CD1c-positive myeloid dendritic cell (primary cell): ENCODE measurements at regions not wholly inside any gene's neighbourhood (a gene's known extent, or its start where the extent isn't known, plus 50 kb on each side); places are given as distances from the start of the nearest gene placed in this dataset.
"Not testable (repeated sequence)": the region's sequence is repeated elsewhere in the genome, so short reads cannot be mapped to it uniquely, and the experiment has no call there.

Experiments
- DNase-seq: peaks from one replicate; pipeline ENCODE4 v3.0.0-alpha.2; 2016; ENCODE audit errors: extremely low spot score

- no peak for DNase-seq
Observed at GRCh38 chr1:220942278-220942677, 63.0 kb downstream of the HLX start.

GRCh38 chr1:220942914-220943313, 63.7 kb downstream of the HLX start:
- not testable (repeated sequence) for DNase-seq

- no peak for DNase-seq
Observed at GRCh38 chr1:220943319-220943996, 64.2 kb downstream of the HLX start.

- DNase-seq: peak; percentile 30
Observed at GRCh38 chr1:220950576-220950975, 71.3 kb downstream of the HLX start.

- no peak for DNase-seq
Observed at GRCh38 chr1:220952961-220953643, 73.9 kb downstream of the HLX start.

GRCh38 chr1:220954321-220955075, 75.3 kb downstream of the HLX start:
- no peak for DNase-seq

- DNase-seq: no peak
Observed at GRCh38 chr1:220955116-220955515, 75.9 kb downstream of the HLX start.

GRCh38 chr1:220956501-220957232, 77.4 kb downstream of the HLX start:
- DNase-seq: no peak

GRCh38 chr1:220957233-220957605, 78.0 kb downstream of the HLX start:
- DNase-seq: peak; percentile 92

GRCh38 chr1:220958234-220958633, 79.0 kb downstream of the HLX start:
- no peak for DNase-seq

GRCh38 chr1:220962031-220962751, 82.9 kb downstream of the HLX start:
- peak; percentile 84 for DNase-seq

- no peak for DNase-seq
Observed at GRCh38 chr1:220966041-220966440, 86.8 kb downstream of the HLX start.

GRCh38 chr1:220966473-220966872, 87.2 kb downstream of the HLX start:
- no peak for DNase-seq

GRCh38 chr1:220966881-220967611, 87.8 kb downstream of the HLX start:
- DNase-seq: no peak

- DNase-seq: no peak
Observed at GRCh38 chr1:220967911-220968310, 88.7 kb downstream of the HLX start.

GRCh38 chr1:220969281-220969680, 90.0 kb downstream of the HLX start:
- DNase-seq: not testable (repeated sequence)

- no peak for DNase-seq
Observed at GRCh38 chr1:220970311-220970710, 91.1 kb downstream of the HLX start.

- no peak for DNase-seq
Observed at GRCh38 chr1:220971221-220971620, 92.0 kb downstream of the HLX start.

GRCh38 chr1:220974431-220974830, 95.2 kb downstream of the HLX start:
- DNase-seq: no peak

- no peak for DNase-seq
Observed at GRCh38 chr1:220976390-220976789, 97.1 kb downstream of the HLX start.

GRCh38 chr1:220979371-220979770, 100.1 kb downstream of the HLX start:
- peak; percentile 49 for DNase-seq
